Raji (cell line): ENCODE measurements at regions not wholly inside any gene's neighbourhood (a gene's known extent, or its start where the extent isn't known, plus 50 kb on each side); places are given as distances from the start of the nearest gene placed in this dataset.

ENCODE experiments used
- POLR2A ChIP-seq: IDR thresholded peaks from 2 replicates; pipeline ENCODE4 v1.6.1; 2011; ENCODE audit warnings: low read depth, low read length, control low read depth; ENCODE audit not compliant: insufficient read depth

DNA sequence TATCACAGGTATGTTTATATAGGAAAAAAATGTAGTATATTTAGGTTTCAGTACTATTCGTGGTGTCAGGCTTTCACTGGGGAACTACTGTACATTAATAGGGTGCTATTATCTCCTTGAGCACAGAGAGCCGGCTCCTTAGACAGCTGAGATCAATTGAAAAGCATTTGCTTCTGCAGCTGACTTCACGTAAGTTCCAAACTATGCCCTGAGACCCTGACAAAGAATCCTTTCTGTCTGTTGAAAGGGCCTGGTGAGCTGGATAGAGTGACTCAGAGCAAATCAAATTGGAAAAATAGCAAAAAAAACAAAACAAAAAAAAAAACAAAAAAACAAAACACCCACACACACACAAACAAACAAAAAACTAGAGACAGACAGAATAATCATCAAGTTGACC is 652.0 kb downstream of the MTRR start:
- no peak for TF ChIP-seq POLR2A

DNA sequence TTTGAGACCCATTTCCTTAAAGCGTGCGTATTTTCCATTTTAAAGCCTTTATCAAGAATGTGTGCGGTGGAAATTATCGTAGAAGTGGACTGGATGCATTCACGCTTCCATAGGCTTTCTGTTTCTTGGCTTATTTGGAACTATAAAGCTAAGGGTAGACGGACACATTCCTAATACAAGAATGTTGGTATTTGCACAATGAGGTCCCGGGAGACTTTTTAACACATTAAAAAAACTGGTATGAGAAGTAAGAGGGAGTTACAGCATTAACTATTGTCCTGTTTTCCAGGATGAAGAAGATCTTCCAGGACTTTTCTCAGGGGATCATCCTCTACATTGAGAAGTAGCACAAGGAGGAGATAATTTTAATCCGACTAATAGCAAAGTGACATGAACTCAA is 653.0 kb downstream of the MTRR start:
- no peak for TF ChIP-seq POLR2A

DNA sequence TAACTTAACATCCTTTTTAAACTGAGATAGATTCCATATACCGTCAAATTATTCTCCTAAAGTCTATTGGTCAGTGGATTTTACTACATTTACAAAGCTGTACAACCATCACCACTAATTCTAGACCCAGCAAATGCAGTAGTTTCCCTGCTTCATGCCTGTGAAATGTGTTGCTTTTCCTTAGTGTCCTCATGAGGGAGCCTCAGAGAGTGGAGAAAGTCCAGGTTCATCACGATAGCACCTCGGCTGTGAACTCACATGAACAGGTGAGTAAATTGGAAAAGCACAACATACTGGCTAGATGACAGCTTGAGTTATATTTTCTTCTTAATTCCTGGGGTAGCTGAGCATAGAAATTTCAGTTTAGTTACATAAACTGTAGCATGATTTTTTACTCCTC is 653.7 kb downstream of the MTRR start:
- TF ChIP-seq POLR2A: no peak

DNA sequence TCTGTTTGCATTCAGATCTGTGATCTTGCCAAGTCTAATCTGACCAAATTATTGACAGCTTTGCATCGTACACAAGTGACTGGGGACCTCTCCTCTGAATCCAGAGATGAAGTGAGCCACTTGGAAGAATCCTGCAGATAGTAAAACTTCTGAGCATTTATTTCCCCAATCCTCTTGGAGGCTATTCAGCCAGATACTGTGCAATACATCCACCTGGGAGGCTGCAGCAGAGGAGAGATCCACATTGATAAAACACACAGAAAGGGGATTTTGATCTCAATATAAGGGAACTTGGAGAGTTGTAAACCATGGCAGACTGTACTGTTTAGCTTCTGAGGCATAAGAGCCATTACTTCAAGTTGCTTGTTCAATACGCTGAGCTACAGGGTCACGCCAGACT is 654.6 kb downstream of the MTRR start:
- TF ChIP-seq POLR2A: no peak

DNA sequence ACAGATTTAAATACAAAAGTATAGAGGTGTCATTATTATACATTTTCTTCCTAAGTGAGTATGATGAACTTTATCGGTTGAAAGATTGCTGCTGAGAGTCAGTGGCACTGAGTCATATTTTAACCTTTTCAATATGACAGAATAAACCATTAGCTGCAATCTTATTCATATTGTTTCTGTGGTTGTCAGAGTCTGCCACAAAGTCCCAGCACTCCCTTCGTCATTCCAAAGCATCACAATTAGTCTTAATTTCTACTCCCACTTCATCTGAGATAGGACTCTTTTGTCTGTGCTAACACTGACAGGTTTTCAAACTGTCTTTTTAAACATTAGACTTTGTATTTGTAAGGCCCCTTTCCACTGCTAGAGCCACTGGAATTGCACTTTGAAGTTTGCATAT is 656.9 kb downstream of the MTRR start:
- no peak for TF ChIP-seq POLR2A

DNA sequence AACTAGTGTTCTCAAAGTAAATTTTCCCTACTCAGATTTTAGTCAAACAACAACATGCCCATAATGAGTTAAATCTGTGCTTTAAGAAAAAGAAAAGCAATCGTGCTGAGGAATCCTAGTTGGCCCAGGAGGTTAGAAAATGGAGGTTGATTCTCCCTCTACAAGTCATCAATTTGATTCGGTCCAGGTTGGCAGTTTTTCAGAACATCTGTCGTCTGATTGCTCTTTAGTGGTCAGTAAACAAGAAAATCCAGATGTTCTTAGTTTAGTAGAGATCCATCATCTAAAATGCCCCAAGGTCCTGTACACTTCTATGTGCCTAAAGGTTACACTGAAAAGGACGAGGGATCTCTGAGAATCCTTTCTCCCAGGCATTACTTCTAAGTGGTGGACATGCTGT is 659.2 kb downstream of the MTRR start:
- no peak for TF ChIP-seq POLR2A

DNA sequence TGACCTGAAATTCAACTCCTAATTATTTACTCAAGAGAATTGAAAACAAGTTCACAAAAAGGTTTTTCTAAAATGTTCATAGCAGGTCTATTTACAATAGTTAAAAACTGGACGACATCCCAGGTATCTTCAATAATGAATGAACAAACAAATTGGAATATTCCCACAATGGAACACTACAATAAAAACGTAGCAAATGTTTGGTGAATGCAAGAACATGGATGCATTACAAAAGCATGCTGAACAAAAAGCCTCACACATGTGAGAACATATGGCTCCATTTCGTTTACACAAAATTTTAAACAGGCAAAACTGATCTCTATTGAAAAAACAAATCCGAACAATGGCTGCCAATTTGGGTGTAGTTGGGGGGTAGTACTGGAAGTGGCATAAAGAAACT is 669.9 kb downstream of the MTRR start:
- no peak for TF ChIP-seq POLR2A

DNA sequence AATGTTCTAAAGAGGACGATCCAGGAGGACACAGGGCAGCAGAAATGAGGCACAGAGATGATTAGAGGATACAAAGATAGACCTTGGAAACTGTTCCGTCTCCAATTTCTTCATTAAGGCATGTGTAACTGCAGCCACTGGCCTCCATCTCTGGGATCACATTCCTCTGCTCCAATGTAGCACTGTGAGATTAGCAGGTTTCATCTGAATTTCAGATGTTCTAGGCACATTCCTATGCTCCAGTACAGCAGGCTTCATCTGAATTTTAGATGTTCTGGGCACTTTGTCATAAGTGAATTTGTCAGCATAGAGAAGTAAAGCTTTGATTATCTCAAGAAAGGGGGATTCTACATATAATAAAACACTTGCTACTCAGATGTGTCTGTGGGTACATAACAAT is 671.4 kb downstream of the MTRR start:
- no peak for TF ChIP-seq POLR2A

DNA sequence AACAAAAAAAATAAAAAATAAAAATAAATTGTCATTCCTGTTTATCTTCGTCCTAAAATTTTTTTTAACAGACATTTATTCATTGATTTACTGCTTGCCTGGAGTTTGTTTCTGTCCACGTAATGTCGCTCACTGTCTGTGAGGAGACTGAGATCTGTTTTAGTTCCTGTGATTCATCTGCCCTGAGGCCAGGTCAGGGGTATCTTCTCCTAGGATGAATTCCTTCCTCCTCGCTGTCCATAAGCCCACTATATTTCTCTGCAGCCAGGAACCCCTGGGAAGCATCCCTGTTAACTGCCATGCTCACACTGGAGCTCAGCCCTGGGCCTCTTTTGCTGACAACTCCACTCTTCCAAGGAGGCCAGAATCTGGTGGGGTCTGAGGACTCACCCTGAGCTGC is 682.0 kb downstream of the MTRR start:
- TF ChIP-seq POLR2A: no peak

DNA sequence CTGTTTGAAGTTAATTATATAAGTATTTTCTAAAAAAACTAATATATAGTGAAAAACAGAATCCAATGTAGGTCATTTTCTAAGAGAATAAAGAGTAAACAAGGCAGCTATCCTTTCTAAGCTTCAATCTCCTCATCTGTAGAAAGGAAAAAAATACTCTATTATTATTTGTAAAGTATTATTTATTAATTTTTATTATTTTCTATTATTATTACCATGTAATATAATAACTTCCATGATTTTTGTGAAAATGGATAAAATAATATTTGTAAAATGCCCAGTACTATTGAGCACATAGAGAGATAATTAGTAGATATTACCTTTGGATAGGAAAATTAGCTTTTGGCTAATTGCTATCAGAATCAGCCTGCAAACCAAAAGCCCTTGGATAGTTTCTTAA is 684.4 kb downstream of the MTRR start:
- TF ChIP-seq POLR2A: no peak

DNA sequence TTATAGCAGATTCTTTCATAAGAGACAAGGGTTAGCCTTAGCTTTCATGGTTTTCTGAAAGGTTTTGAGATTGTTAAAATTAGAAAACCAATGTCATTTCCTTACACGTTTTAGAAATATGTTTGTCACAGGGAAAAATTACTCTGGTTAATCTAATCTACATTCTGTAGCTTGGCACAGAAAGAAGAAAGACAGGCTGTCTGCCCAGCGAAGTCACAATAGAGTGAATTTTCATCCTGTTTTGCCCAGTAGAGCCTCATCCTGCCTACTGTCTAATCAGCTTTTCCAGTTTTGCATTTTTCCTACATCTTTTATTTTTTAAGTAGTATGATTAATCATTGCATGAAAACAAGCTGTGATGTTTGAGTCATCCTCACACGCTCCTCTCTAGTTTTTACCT is 688.8 kb downstream of the MTRR start:
- TF ChIP-seq POLR2A: no peak

DNA sequence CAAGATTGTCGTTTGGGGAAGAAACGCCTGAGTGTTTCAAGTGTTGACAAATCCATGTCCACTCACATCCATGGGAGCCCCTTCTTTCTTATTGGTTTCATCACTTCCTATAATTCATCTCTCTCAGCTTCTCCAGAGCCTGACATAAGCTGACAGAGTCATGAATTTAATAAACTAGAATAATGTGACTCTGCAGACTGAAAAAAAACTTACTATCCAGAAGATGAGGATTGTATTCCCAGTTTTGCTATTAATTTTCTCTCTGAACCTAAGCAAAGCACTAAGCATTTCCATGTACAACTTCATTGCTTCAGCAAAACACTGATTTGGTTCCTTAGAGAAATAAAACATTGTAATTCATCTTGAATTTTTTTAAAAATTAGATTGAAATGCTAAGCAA is 691.8 kb downstream of the MTRR start:
- no peak for TF ChIP-seq POLR2A

DNA sequence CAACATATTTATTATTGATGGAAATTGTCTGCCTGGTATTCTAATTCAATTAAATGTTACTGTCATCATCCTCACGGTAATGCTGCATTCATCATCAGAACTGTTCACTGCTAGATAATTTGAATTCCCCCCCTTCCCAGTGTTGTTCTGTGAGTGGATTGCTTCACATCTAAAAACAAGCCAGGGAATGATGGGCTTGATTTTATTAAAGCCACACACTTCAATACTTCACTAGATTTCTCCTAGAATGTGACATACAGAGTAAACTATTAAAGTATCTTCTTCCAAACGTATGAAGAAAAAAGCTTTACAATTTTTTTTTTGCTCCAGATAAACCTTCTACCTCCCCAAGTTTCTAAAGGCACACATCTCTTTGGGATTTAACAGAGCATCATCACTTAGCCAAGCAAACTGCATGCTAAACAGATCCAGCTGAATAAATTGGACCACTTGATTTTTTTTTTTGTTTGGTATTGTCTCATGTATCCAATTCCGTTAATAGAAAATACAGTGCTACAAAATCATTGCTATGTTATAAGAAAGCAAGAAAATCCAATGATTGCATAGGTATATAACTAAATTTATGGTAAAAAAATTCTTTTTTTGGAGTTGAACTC is 692.4 kb downstream of the MTRR start:
- TF ChIP-seq POLR2A: no peak

DNA sequence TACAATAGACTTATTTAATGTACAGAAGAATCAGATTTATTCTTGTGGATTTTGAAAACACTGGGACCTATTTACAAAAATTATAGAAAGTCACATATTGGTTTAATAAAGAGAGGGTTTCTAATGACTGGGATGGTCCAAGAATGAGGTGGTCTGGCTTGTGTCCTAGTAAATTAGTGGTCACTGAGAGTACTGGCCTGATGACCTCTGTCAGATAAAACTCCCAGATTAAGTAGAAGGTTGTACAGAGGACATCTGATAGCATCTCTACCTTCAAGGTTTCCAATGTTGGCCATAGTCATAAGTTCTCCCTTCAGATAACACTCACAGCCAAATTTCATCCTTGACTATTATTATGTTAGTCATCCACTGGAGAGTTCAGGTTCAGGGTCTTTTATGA is 692.9 kb downstream of the MTRR start:
- no peak for TF ChIP-seq POLR2A

DNA sequence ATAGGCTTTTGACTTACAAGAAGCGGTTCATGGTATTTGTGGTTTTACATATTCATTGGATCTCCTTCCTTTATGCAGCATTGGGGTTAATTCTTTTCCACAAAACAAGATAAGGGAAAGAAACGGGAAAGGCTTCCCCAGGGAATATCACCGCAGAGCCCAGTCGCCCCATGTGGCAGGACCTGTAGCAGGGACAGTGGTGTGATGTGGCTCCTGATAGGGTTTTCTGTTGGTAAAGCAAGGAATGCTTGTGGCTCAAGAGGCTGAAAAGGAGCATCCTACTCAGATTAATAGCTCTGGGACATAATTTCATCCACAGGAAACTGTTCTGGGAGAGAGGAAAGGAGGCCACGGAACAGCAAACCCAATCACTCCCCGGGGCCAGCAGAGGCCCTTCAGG is 699.9 kb downstream of the MTRR start:
- TF ChIP-seq POLR2A: no peak

DNA sequence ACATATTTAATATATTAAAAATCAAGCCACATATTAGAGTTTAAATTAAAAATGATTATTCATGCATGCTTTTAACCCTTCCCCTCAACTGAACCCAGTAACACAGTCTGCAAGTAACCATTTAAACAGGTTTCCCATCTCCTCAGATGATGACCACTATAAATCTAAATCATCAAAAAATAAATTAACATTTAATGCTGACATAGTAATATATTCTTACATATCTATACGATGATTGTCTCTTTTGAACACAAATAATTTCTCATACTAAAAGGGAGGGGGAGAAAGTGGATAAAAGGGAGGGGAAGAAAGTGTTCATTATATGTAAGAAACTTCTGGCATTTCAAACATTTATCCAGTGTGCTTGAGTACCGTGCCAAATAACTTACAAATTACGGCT is 701.6 kb downstream of the MTRR start:
- TF ChIP-seq POLR2A: no peak

DNA sequence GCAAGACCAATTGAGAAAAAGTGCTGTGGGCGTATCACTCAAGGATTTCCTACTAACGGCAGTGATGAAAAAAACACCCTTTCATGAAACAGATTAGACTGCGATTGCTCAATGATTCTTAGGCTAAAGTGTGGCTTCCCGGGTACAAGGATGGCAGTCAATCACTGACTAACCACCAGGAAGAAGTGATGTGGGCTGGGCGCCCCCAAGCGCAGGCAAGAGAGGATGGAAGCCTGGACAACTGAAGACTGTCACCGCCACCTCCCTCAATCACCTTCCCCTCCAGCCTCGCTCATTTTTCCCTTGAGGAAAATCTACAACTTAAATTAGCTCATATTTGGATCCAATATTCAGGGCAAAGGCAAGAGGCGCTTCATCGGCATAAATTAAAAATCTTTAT is 707.2 kb downstream of the MTRR start:
- no peak for TF ChIP-seq POLR2A

DNA sequence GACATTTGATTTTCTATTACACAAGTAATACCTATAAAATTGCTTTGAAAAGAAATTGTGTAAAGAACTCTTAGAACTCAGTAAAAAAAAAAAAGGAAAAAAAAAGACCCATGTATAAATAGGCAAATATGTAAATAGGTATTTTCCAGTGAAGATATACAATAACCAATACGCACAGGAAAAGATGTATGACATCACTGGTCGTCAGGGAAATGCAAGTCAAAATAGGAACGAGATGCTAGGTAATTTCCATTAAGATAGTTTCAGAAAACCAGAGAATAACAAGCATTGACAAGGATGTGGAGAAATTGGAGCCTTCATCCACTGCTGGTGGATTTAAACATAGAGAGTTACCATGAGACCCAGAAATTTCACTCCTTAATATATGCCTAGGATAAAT is 708.8 kb downstream of the MTRR start:
- no peak for TF ChIP-seq POLR2A
